ENCODE measurements at regions not wholly inside any gene's neighbourhood (a gene's known extent, or its start where the extent isn't known, plus 50 kb on each side); places are given as distances from the start of the nearest gene placed in this dataset.
A peak's percentile ranks its signal among the peaks of the same experiment; 100 is the strongest.

DNA sequence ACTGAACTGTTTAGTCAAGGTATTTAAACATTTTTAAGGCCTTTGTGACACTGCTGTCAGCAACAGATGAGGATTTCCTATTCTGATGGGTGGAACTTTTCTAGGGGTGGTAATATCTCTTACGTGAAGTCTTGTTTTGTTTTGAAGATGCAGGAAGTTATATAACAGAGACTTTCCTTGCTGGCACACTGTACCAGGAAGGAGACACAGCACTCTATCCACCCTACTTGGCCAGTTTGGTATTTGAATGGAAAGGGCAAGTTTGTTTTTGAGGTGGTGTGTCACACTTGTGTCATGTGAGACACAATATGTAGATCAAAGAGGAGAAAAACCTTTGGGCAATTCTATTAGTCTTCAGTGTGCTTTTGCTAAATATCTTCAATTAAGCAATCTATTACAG lies 51.6 kb upstream of the SRP54 start:
- Histone ChIP-seq H3K27me3 (ENCODE audit: control insufficient read depth in 4 of 4, insufficient read depth in 4 of 4, low read length in 3 of 4) (no peaks in the 10 kb centered on the region), H3K9ac (ENCODE audit: low read depth in 1 of 2, low read length in 2 of 2) (peak overlapping the region in 1 of 2 donors; percentile 22), H3K9me3 (ENCODE audit: control insufficient read depth in 4 of 4, low read length in 3 of 4) (no peaks in the 10 kb centered on the region), H3K36me3 (ENCODE audit: control insufficient read depth in 4 of 4, insufficient read depth in 3 of 4, low read depth in 1 of 4, low read length in 3 of 4) (no peaks in the 10 kb centered on the region), H3K27ac (ENCODE audit: low read depth in 1 of 2, low read length in 2 of 2) (peak overlapping the region in 1 of 2 donors; percentile 42), H3K4me3 (ENCODE audit: low read depth in 1 of 3, low read length in 3 of 3) (no peak overlapping the region), H3K4me1 (ENCODE audit: control insufficient read depth in 4 of 4, insufficient read depth in 4 of 4, low read length in 3 of 4) (no peaks in the 10 kb centered on the region)
- TF ChIP-seq, protein P1, sequence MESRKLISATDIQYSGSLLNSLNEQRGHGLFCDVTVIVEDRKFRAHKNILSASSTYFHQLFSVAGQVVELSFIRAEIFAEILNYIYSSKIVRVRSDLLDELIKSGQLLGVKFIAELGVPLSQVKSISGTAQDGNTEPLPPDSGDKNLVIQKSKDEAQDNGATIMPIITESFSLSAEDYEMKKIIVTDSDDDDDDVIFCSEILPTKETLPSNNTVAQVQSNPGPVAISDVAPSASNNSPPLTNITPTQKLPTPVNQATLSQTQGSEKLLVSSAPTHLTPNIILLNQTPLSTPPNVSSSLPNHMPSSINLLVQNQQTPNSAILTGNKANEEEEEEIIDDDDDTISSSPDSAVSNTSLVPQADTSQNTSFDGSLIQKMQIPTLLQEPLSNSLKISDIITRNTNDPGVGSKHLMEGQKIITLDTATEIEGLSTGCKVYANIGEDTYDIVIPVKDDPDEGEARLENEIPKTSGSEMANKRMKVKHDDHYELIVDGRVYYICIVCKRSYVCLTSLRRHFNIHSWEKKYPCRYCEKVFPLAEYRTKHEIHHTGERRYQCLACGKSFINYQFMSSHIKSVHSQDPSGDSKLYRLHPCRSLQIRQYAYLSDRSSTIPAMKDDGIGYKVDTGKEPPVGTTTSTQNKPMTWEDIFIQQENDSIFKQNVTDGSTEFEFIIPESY (IDR thresholded peaks at IDR 0.05), result no peak
- TF ChIP-seq HNF4G (IDR thresholded peaks at IDR 0.05) (no peak), TAF1 (conservative IDR thresholded peaks at IDR 0.05) (no peak), JUND (IDR thresholded peaks at IDR 0.05) (no peak), SP1 (IDR thresholded peaks at IDR 0.05) (no peak), HNF4A (conservative IDR thresholded peaks at IDR 0.05) (no peak), RAD21 (IDR thresholded peaks at IDR 0.05) (no peak), EGR1 (IDR thresholded peaks at IDR 0.05; ENCODE audit: low read depth in 2 of 2) (no peak)
- TF ChIP-seq, protein P2, sequence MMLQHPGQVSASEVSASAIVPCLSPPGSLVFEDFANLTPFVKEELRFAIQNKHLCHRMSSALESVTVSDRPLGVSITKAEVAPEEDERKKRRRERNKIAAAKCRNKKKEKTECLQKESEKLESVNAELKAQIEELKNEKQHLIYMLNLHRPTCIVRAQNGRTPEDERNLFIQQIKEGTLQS (IDR thresholded peaks at IDR 0.05), result no peak
- 68% methylated on average over 1 of the region's 1 CpG for WGBS
- DNase-seq (ENCODE audit: low spot score), result no peak

GRCh38 chr14:34930591-34931091 lies 52.2 kb upstream of the SRP54 start:
- Histone ChIP-seq H3K36me3 (ENCODE audit: control insufficient read depth in 4 of 4, insufficient read depth in 3 of 4, low read depth in 1 of 4, low read length in 3 of 4) (no peaks in the 10 kb centered on the region), H3K27me3 (ENCODE audit: control insufficient read depth in 4 of 4, insufficient read depth in 4 of 4, low read length in 3 of 4) (no peaks in the 10 kb centered on the region), H3K9ac (ENCODE audit: low read depth in 1 of 2, low read length in 2 of 2) (peak overlapping the region in 1 of 2 donors; percentile 22), H3K27ac (ENCODE audit: low read depth in 1 of 2, low read length in 2 of 2) (peak overlapping the region in 1 of 2 donors; percentile 42), H3K4me3 (ENCODE audit: low read depth in 1 of 3, low read length in 3 of 3) (no peak overlapping the region), H3K9me3 (ENCODE audit: control insufficient read depth in 4 of 4, low read length in 3 of 4) (no peaks in the 10 kb centered on the region), H3K4me1 (ENCODE audit: control insufficient read depth in 4 of 4, insufficient read depth in 4 of 4, low read length in 3 of 4) (no peaks in the 10 kb centered on the region)
- WGBS, result 54% methylated on average over 4 of the region's 4 CpGs
- DNase-seq (ENCODE audit: low spot score), result no peak
- TF ChIP-seq FOXA1 (IDR thresholded peaks at IDR 0.05) (no peak), EGR1 (IDR thresholded peaks at IDR 0.05; ENCODE audit: low read depth in 2 of 2) (no peak), REST (IDR thresholded peaks at IDR 0.05) (no peak), NR2F2 (IDR thresholded peaks at IDR 0.05) (no peak), HNF4G (IDR thresholded peaks at IDR 0.05) (no peak), RAD21 (IDR thresholded peaks at IDR 0.05) (no peak), HNF4A (conservative IDR thresholded peaks at IDR 0.05) (no peak), SP1 (IDR thresholded peaks at IDR 0.05) (no peak)
- TF ChIP-seq, protein P2 (IDR thresholded peaks at IDR 0.05), result no peak
- TF ChIP-seq, protein P3, sequence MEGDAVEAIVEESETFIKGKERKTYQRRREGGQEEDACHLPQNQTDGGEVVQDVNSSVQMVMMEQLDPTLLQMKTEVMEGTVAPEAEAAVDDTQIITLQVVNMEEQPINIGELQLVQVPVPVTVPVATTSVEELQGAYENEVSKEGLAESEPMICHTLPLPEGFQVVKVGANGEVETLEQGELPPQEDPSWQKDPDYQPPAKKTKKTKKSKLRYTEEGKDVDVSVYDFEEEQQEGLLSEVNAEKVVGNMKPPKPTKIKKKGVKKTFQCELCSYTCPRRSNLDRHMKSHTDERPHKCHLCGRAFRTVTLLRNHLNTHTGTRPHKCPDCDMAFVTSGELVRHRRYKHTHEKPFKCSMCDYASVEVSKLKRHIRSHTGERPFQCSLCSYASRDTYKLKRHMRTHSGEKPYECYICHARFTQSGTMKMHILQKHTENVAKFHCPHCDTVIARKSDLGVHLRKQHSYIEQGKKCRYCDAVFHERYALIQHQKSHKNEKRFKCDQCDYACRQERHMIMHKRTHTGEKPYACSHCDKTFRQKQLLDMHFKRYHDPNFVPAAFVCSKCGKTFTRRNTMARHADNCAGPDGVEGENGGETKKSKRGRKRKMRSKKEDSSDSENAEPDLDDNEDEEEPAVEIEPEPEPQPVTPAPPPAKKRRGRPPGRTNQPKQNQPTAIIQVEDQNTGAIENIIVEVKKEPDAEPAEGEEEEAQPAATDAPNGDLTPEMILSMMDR (IDR thresholded peaks at IDR 0.05; ENCODE audit: low read depth, low read length, missing input control), result no peak
